ENCODE measurements at regions not wholly inside any gene's neighbourhood (a gene's known extent, or its start where the extent isn't known, plus 50 kb on each side); places are given as distances from the start of the nearest gene placed in this dataset.

DNA sequence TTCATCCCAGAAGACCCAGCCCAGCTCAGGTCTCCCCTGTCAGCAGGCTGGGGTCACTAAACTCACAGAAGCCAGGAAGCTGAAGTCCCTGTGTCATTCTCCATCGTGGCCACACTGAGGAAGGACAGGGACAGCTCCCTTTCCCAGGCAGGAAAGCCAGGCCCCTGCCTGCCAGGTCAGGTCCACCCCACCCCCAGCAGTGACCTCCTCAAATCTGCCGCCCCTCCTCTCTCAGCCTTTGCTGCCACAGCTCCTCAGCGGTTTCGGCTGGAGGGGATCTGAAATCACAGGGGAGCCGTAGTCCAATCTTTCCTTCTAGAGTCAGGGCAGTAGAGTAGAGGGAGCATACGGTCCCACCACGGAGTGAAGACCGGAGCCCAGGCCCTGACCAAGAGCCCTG, 150.9 kb upstream of the UNC5B start (continued):
- no peak for TF ChIP-seq MAZ (IDR thresholded peaks at IDR 0.05; ENCODE audit: borderline replicate concordance, low read depth, low read length)
- no peak for TF ChIP-seq FOS (IDR thresholded peaks at IDR 0.05; ENCODE audit: low read depth, low read length)
- TF ChIP-seq RCOR1 (IDR thresholded peaks at IDR 0.05; ENCODE audit: insufficient replicate concordance, low read length): no peak

DNA sequence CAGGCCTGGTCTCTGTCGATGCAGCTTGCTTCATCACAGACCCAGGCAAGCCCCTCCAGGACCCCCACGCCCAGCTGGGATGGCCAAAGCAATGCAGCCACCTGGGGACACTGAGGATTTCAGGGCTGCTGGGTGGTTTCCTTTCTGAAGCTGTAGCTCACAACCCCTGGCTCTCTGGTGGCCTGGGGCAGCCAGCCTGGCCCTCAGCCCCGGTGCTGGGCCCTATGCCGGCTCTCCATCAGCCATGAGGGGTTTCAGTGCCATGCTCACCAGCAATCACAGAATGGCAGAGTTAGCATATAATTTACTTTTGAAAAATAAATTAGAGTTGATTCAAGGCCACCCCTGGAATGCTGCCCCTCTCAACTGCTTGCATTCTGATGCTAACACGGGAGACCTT, 150.2 kb upstream of the UNC5B start:
- H3K56ac ChIP-seq (ENCODE audit: extremely low read depth, insufficient read depth, low read length): no peak overlapping the region
- no peak overlapping the region for H3K4me3 ChIP-seq (ENCODE audit: insufficient read depth, low read depth, low read length)
- no peaks in the 10 kb centered on the region for H4K20me1 ChIP-seq (ENCODE audit: insufficient read depth, low read length)
- in situ Hi-C loops (cut with MboI; ENCODE audit: low sequenced_read_pairs) (no loop called here), intact Hi-C loops (cut with micrococcal nuclease) (no loop called here), dilution Hi-C loops (cut with HindIII; ENCODE audit: low sequenced_read_pairs, unreplicated experiment) (no loop called here)
- H3K14ac ChIP-seq (replicated peaks; ENCODE audit: low read depth, low read length): no peak overlapping the region
- H3K4ac ChIP-seq (ENCODE audit: low read depth, low read length): no peak overlapping the region
- H2BK120ac ChIP-seq (ENCODE audit: low read depth, low read length): no peak overlapping the region
- no peak overlapping the region for H4K8ac ChIP-seq (ENCODE audit: low read depth in 2 of 2, low read length in 2 of 2)
- H4K5ac ChIP-seq (ENCODE audit: low read depth, low read length): no peak overlapping the region
- H2BK5ac ChIP-seq (ENCODE audit: low read depth, low read length, poor library complexity, severe bottlenecking): no peak overlapping the region
- no peak overlapping the region for H2AK9ac ChIP-seq (replicated peaks; ENCODE audit: low read depth, low read length, poor library complexity)
- no peak overlapping the region for H2AK5ac ChIP-seq (ENCODE audit: low read depth, low read length)
- CTCF ChIA-PET: no interaction called here
- ATAC-seq (ENCODE audit: low read depth) (no peak), DNase-seq (no peak)
- no peaks in the 10 kb centered on the region for H3K79me1 ChIP-seq (ENCODE audit: low read depth in 1 of 2, low read length in 2 of 2)
- POLR2A ChIA-PET (ENCODE audit: unreplicated experiment): no interaction called here
- no peaks in the 10 kb centered on the region for H3K36me3 ChIP-seq (ENCODE audit: control insufficient read depth, insufficient read depth, low read length)
- H3K4me1 ChIP-seq (ENCODE audit: control insufficient read depth, insufficient read depth, low read length): no peaks in the 10 kb centered on the region
- H2BK20ac ChIP-seq (ENCODE audit: low read depth, low read length): no peak overlapping the region
- no peak overlapping the region for H3K18ac ChIP-seq (ENCODE audit: low read depth, low read length)
- no peak overlapping the region for H4K91ac ChIP-seq (ENCODE audit: insufficient read depth, low read depth, low read length)
- H3K27me3 ChIP-seq (ENCODE audit: control insufficient read depth, insufficient read depth, low read length): peaks cover 45% of the 10 kb centered on the region
- no peak overlapping the region for H2AFZ ChIP-seq (replicated peaks; ENCODE audit: low read length, poor library complexity)
- H2BK15ac ChIP-seq (ENCODE audit: low read depth, low read length): no peak overlapping the region
- H3K9me1 ChIP-seq (ENCODE audit: insufficient read depth, low read length): no peaks in the 10 kb centered on the region
- BruUV-seq (replicated peaks): no TSS peak
- WGBS, 2 experiments (ENCODE audit: extremely low coverage in 2 of 2, insufficient read length in 1 of 2): no CpG with 5 or more reads among the region's 5 CpGs
- H3K27ac ChIP-seq (ENCODE audit: insufficient read depth, low read length): no peak overlapping the region
- H3K23ac ChIP-seq (ENCODE audit: low read depth, low read length): no peak overlapping the region
- H3K9ac ChIP-seq (ENCODE audit: low read depth, low read length): no peak overlapping the region
- no peak overlapping the region for H3K4me2 ChIP-seq (ENCODE audit: low read depth, low read length)
- H3K9me3 ChIP-seq (ENCODE audit: control insufficient read depth, insufficient read depth, low read length): no peaks in the 10 kb centered on the region
- TF ChIP-seq RAD21 (IDR thresholded peaks at IDR 0.05; ENCODE audit: low read length) (no peak), CHD1 (IDR thresholded peaks at IDR 0.05; ENCODE audit: low read depth, low read length) (no peak), RFX5 (IDR thresholded peaks at IDR 0.05; ENCODE audit: low read depth, low read length) (no peak), USF2 (IDR thresholded peaks at IDR 0.05; ENCODE audit: low read depth, low read length) (no peak), MXI1 (IDR thresholded peaks at IDR 0.05; ENCODE audit: borderline replicate concordance, low read depth, low read length) (no peak), MAFK (IDR thresholded peaks at IDR 0.05; ENCODE audit: low read depth, low read length) (no peak), SMC3 (IDR thresholded peaks at IDR 0.05; ENCODE audit: low read depth, low read length) (no peak), RCOR1 (IDR thresholded peaks at IDR 0.05; ENCODE audit: insufficient replicate concordance, low read length) (no peak), BHLHE40 (IDR thresholded peaks at IDR 0.05; ENCODE audit: low read depth, low read length) (no peak), MAZ (IDR thresholded peaks at IDR 0.05; ENCODE audit: borderline replicate concordance, low read depth, low read length) (no peak), CTCF (conservative IDR thresholded peaks at IDR 0.05; ENCODE audit: low read depth, low read length) (no peak), FOS (IDR thresholded peaks at IDR 0.05; ENCODE audit: low read depth, low read length) (no peak), NFE2L2 (IDR thresholded peaks at IDR 0.05; ENCODE audit: low read depth, low read length) (no peak), POLR2A (IDR thresholded peaks at IDR 0.05; ENCODE audit: low read depth, low read length) (no peak)
- TF ChIP-seq, protein P1, sequence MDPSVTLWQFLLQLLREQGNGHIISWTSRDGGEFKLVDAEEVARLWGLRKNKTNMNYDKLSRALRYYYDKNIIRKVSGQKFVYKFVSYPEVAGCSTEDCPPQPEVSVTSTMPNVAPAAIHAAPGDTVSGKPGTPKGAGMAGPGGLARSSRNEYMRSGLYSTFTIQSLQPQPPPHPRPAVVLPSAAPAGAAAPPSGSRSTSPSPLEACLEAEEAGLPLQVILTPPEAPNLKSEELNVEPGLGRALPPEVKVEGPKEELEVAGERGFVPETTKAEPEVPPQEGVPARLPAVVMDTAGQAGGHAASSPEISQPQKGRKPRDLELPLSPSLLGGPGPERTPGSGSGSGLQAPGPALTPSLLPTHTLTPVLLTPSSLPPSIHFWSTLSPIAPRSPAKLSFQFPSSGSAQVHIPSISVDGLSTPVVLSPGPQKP (IDR thresholded peaks at IDR 0.05; ENCODE audit: borderline replicate concordance, low read depth, low read length): no peak

Measured in IMR-90 (cell line).